Glomerular visceral epithelial cell (primary cell): ENCODE measurements at regions not wholly inside any gene's neighbourhood (a gene's known extent, or its start where the extent isn't known, plus 50 kb on each side); places are given as distances from the start of the nearest gene placed in this dataset.
"Not testable (repeated sequence)": the region's sequence is repeated elsewhere in the genome, so short reads cannot be mapped to it uniquely, and the experiment has no call there.

Source experiments
- DNase-seq: peaks from one replicate; pipeline ENCODE4 v3.0.0-alpha.2; 2016; ENCODE audit errors: extremely low spot score

GRCh38 chr9:12415361-12415760, 277.8 kb upstream of the TYRP1 start:
- DNase-seq = no peak

GRCh38 chr9:12416716-12417115, 276.5 kb upstream of the TYRP1 start:
- DNase-seq = no peak

GRCh38 chr9:12424243-12424642, 268.9 kb upstream of the TYRP1 start:
- DNase-seq = no peak

GRCh38 chr9:12425878-12426864, 267.0 kb upstream of the TYRP1 start:
- peak; percentile 17 for DNase-seq

- DNase-seq = no peak
These were observed 253.9 kb upstream of the TYRP1 start for GRCh38 chr9:12439267-12439666.

GRCh38 chr9:12441080-12441479, 252.1 kb upstream of the TYRP1 start:
- DNase-seq = not testable (repeated sequence)

- no peak for DNase-seq
These were observed 251.7 kb upstream of the TYRP1 start for GRCh38 chr9:12441506-12441905.

- DNase-seq = no peak
These were observed 244.9 kb upstream of the TYRP1 start for GRCh38 chr9:12448246-12448645.

GRCh38 chr9:12457237-12457636, 235.9 kb upstream of the TYRP1 start:
- no peak for DNase-seq

- no peak for DNase-seq
These were observed 231.3 kb upstream of the TYRP1 start for GRCh38 chr9:12461763-12462460.

- DNase-seq = no peak
These were observed 230.3 kb upstream of the TYRP1 start for GRCh38 chr9:12462861-12463260.

GRCh38 chr9:12463641-12464040, 229.5 kb upstream of the TYRP1 start:
- no peak for DNase-seq

GRCh38 chr9:12464400-12464799, 228.8 kb upstream of the TYRP1 start:
- no peak for DNase-seq

GRCh38 chr9:12464910-12465512, 228.2 kb upstream of the TYRP1 start:
- DNase-seq = peak; percentile 38

- no peak for DNase-seq
These were observed 224.1 kb upstream of the TYRP1 start for GRCh38 chr9:12469084-12469483.

- no peak for DNase-seq
These were observed 198.8 kb upstream of the TYRP1 start for GRCh38 chr9:12494411-12494810.

- no peak for DNase-seq
These were observed 195.4 kb upstream of the TYRP1 start for GRCh38 chr9:12497790-12498189.

- no peak for DNase-seq
These were observed 190.7 kb upstream of the TYRP1 start for GRCh38 chr9:12502520-12502919.

GRCh38 chr9:12503606-12504122, 189.5 kb upstream of the TYRP1 start:
- DNase-seq = no peak

GRCh38 chr9:12510551-12510950, 182.6 kb upstream of the TYRP1 start:
- no peak for DNase-seq

- DNase-seq = no peak
These were observed 181.5 kb upstream of the TYRP1 start for GRCh38 chr9:12511726-12512125.

GRCh38 chr9:12516031-12516430, 177.2 kb upstream of the TYRP1 start:
- no peak for DNase-seq
